ENCODE measurements at regions not wholly inside any gene's neighbourhood (a gene's known extent, or its start where the extent isn't known, plus 50 kb on each side); places are given as distances from the start of the nearest gene placed in this dataset.

DNA sequence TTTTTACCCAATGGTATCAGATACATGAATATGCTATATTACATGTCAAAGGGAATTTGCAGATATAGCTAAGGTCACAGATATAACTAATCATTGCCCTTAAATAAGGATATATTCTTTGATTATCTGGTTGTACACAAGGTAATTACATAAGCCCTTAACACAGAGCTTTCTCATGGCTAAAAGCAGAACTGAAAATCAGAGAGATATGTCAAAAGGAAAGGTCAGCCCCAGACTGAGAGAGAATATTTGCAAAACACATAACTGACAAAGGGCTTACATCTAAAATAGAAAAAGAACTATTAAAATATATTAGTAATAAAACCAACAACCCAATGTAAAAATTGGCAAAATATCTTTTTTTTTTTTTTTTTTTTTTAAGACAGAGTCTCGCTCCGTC, 1029.5 kb upstream of the LRRN3 start:
- Histone ChIP-seq H3K27ac (no peak overlapping the region), H3K36me3 (no peaks in the 10 kb centered on the region), H3K4me1 (no peaks in the 10 kb centered on the region), H3K9me3 (no peaks in the 10 kb centered on the region), H3K27me3 (no peaks in the 10 kb centered on the region), H3K4me3 (no peak overlapping the region)
- TF ChIP-seq, protein P1, sequence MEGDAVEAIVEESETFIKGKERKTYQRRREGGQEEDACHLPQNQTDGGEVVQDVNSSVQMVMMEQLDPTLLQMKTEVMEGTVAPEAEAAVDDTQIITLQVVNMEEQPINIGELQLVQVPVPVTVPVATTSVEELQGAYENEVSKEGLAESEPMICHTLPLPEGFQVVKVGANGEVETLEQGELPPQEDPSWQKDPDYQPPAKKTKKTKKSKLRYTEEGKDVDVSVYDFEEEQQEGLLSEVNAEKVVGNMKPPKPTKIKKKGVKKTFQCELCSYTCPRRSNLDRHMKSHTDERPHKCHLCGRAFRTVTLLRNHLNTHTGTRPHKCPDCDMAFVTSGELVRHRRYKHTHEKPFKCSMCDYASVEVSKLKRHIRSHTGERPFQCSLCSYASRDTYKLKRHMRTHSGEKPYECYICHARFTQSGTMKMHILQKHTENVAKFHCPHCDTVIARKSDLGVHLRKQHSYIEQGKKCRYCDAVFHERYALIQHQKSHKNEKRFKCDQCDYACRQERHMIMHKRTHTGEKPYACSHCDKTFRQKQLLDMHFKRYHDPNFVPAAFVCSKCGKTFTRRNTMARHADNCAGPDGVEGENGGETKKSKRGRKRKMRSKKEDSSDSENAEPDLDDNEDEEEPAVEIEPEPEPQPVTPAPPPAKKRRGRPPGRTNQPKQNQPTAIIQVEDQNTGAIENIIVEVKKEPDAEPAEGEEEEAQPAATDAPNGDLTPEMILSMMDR (IDR thresholded peaks at IDR 0.05), result no peak
- TF ChIP-seq POLR2A (IDR thresholded peaks at IDR 0.05), result no peak
- 82% methylated on average over 2 of the region's 2 CpGs for WGBS (ENCODE audit: insufficient coverage, low coverage, low lambda C conversion rate, missing lambda C conversion rate)
- intact Hi-C loops (cut with DNase I), result no loop called here
- ATAC-seq (no peak), DNase-seq (no peak)

DNA sequence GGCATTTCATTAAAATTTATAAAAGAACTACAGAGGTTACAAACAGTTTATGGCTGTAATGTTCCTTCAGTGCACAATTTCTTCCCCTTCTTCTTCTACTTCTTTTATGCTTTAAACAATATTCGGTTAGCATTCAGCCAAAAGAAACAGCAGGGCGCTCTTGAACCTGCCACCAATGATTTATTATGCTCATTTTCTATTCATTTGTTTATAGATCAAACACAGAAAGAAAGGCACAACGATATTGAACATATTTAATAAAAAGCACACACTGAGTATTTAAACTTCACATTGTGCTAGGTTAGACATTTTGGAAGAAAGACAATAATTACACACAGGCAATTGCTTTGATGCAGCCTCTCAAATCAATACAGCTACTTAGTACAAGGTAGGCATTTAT, 1025.8 kb upstream of the LRRN3 start:
- ATAC-seq (no peak), DNase-seq (no peak)
- TF ChIP-seq, protein P1 (IDR thresholded peaks at IDR 0.05), result no peak
- TF ChIP-seq POLR2A (IDR thresholded peaks at IDR 0.05), result no peak
- no peaks in the 10 kb centered on the region for H3K4me1 ChIP-seq
- H3K36me3 ChIP-seq, result no peaks in the 10 kb centered on the region
- H3K27ac ChIP-seq, result no peak overlapping the region
- intact Hi-C loops (cut with DNase I), result no loop called here
- H3K9me3 ChIP-seq, result no peaks in the 10 kb centered on the region
- no peaks in the 10 kb centered on the region for H3K27me3 ChIP-seq
- no peak overlapping the region for H3K4me3 ChIP-seq
- WGBS (ENCODE audit: insufficient coverage, low coverage, low lambda C conversion rate, missing lambda C conversion rate), result 54% methylated on average over 3 of the region's 3 CpGs

DNA sequence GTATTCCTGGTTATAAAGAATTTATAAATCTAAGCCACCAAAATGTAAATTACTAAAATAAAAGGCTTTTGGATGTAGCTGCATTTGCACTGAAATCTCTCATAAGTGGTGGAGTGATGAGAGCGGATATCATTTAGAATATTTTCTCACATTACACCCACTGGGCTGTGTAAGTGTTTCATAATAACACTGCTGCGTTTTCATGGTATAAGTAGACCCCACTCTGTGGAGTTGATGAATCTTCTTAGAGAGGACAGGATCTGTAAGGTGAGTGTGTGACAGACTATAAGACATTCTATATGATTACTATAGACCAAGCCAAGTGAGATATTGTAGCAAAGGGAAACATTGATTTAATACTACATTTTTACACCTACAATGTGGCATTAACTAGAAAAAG, 1024.1 kb upstream of the LRRN3 start:
- no peak overlapping the region for H3K27ac ChIP-seq
- WGBS (ENCODE audit: insufficient coverage, low coverage, low lambda C conversion rate, missing lambda C conversion rate), result 74% methylated on average over 2 of the region's 2 CpGs
- DNase-seq, result no peak
- no peak overlapping the region for H3K4me3 ChIP-seq
- H3K36me3 ChIP-seq, result no peaks in the 10 kb centered on the region
- H3K9me3 ChIP-seq, result no peaks in the 10 kb centered on the region
- H3K27me3 ChIP-seq, result no peaks in the 10 kb centered on the region
- H3K4me1 ChIP-seq, result no peaks in the 10 kb centered on the region
- no peak for ATAC-seq
- no peak for TF ChIP-seq POLR2A (IDR thresholded peaks at IDR 0.05)
- TF ChIP-seq, protein P1 (IDR thresholded peaks at IDR 0.05), result no peak
- intact Hi-C loops (cut with DNase I), result no loop called here

DNA sequence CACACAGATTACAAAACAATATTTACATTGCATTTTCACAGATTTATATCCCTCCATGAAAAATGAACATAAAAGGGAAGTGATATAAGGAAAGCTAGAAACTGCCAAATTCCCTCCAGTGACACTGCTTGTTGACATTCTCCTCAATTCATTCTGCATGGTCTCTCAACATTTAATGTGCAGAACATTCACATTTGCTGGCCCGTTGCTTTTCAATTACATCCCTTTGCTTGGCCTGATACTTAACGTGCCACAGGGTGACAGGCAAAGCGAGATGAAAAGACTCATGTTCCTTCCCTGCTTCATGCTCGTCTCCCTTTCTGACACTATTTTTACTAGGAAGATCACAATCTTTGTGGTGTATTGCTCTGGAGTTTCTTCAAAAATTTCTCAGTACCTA, 1019.7 kb upstream of the LRRN3 start:
- WGBS (ENCODE audit: insufficient coverage, low coverage, low lambda C conversion rate, missing lambda C conversion rate), result 52% methylated on average over 4 of the region's 4 CpGs
- TF ChIP-seq, protein P1 (IDR thresholded peaks at IDR 0.05), result no peak
- no peak for TF ChIP-seq POLR2A (IDR thresholded peaks at IDR 0.05)
- intact Hi-C loops (cut with DNase I), result no loop called here
- H3K36me3 ChIP-seq, result no peaks in the 10 kb centered on the region
- no peaks in the 10 kb centered on the region for H3K27me3 ChIP-seq
- no peak overlapping the region for H3K4me3 ChIP-seq
- H3K4me1 ChIP-seq, result no peaks in the 10 kb centered on the region
- H3K9me3 ChIP-seq, result no peaks in the 10 kb centered on the region
- DNase-seq (no peak), ATAC-seq (no peak)
- no peak overlapping the region for H3K27ac ChIP-seq

DNA sequence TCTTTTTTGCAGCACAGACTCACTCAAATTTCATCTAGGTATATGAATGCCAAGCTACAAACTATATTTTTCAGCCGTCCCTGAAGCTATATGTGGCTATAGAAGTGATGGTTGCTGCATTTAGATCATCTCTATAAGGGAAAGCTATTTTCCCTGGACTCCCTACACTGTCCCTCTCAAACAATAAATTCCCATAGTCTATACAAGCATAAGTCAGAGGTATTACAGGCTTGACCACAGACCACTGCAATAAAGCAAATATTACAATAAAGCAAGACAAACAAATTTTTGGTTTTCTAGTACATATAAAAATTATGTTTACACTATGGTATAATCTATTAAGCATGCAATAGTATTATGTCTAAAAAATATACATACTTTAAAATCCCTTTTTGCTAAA, 1015.5 kb upstream of the LRRN3 start:
- intact Hi-C loops (cut with DNase I), result no loop called here
- no peak overlapping the region for H3K27ac ChIP-seq
- no peaks in the 10 kb centered on the region for H3K27me3 ChIP-seq
- H3K9me3 ChIP-seq, result no peaks in the 10 kb centered on the region
- 22% methylated on average over 1 of the region's 1 CpG for WGBS (ENCODE audit: insufficient coverage, low coverage, low lambda C conversion rate, missing lambda C conversion rate)
- DNase-seq, result no peak
- H3K4me1 ChIP-seq, result no peaks in the 10 kb centered on the region
- H3K4me3 ChIP-seq, result no peak overlapping the region
- H3K36me3 ChIP-seq, result no peaks in the 10 kb centered on the region
- TF ChIP-seq, protein P1 (IDR thresholded peaks at IDR 0.05), result no peak
- no peak for TF ChIP-seq POLR2A (IDR thresholded peaks at IDR 0.05)
- ATAC-seq, result no peak

Data from right lobe of liver (tissue), 6 donors.